ENCODE measurements at regions not wholly inside any gene's neighbourhood (a gene's known extent, or its start where the extent isn't known, plus 50 kb on each side); places are given as distances from the start of the nearest gene placed in this dataset.

DNA sequence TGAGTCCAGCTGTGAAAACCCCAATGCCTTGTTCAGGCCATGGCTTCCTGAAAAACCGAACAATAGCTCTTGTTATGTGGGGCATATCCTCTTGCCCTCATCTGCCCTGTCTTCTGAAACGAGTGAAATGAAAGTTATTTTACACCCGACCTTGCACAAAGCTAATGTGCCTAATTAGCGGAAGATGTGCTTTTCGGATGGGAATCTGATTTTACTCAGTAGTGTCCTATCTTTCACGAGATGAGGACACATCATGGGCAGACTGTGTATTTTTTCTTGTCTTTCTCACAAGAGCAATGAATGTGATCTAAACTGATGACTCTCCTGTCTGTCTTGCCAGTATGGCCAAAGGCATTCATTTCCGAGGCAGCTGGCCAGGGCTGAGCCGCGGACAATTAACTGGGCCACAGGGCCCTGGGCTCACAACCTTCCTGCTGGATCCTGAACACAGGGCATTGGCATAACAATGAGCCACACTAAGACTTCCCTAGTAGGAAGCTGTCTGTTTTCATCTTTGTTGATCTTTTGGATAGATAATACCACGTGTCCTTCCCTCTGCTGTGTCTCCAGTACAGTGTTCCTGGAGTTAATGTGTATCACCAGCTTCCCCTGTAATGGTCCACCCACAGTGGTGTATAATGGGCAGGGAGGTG, 86.0 kb upstream of the HIF1A start:
- no peak for TF ChIP-seq CTCF (IDR thresholded peaks at IDR 0.05)
- TF ChIP-seq POLR2A (IDR thresholded peaks at IDR 0.05) = no peak
